Gastroesophageal sphincter (tissue), 3 donors: ENCODE measurements at regions not wholly inside any gene's neighbourhood (a gene's known extent, or its start where the extent isn't known, plus 50 kb on each side); places are given as distances from the start of the nearest gene placed in this dataset.

ENCODE experiments used
- POLR2AphosphoS5 ChIP-seq: sonication (generic); formaldehyde crosslinking; IDR thresholded peaks from one replicate; pipeline ENCODE4 v1.6.1; 2017; ENCODE audit warnings: antibody characterized with exemption
- TF ChIP-seq, protein P1 (sequence below), 4 experiments: fragments of 200-600 bp in 2 of 4; fragments of 450-650 bp in 2 of 4; sonication (generic) in 1 of 4; IDR thresholded peaks; one replicate each; pipeline ENCODE4 v1.5.1; 2017 to 2019; ENCODE audit warnings: antibody characterized with exemption in 4 of 4, mild to moderate bottlenecking in 2 of 4, moderate library complexity in 2 of 4

DNA sequence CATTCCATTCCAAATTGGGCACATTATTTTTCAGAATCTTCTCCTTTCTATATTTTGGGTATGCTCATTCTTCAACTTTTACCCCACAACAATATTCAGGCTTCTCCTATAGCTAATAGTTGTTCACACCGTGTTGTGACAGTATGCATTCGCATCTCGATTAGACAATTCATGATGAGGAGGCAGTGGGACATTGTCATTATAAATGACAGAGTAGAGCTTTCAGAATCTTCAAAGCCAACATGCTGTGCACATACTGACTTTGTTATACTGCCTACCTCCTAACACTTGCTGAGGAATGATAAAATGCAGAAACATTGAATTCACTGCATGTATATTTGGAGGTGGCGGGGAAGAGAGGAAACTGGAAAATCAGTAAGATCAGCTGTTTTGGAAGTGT lies 714.2 kb downstream of the SUCLG1 start:
- TF ChIP-seq, protein P1, sequence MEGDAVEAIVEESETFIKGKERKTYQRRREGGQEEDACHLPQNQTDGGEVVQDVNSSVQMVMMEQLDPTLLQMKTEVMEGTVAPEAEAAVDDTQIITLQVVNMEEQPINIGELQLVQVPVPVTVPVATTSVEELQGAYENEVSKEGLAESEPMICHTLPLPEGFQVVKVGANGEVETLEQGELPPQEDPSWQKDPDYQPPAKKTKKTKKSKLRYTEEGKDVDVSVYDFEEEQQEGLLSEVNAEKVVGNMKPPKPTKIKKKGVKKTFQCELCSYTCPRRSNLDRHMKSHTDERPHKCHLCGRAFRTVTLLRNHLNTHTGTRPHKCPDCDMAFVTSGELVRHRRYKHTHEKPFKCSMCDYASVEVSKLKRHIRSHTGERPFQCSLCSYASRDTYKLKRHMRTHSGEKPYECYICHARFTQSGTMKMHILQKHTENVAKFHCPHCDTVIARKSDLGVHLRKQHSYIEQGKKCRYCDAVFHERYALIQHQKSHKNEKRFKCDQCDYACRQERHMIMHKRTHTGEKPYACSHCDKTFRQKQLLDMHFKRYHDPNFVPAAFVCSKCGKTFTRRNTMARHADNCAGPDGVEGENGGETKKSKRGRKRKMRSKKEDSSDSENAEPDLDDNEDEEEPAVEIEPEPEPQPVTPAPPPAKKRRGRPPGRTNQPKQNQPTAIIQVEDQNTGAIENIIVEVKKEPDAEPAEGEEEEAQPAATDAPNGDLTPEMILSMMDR (IDR thresholded peaks at IDR 0.05) = no peak
- no peak for TF ChIP-seq POLR2AphosphoS5
